ENCODE measurements at regions not wholly inside any gene's neighbourhood (a gene's known extent, or its start where the extent isn't known, plus 50 kb on each side); places are given as distances from the start of the nearest gene placed in this dataset.

DNA sequence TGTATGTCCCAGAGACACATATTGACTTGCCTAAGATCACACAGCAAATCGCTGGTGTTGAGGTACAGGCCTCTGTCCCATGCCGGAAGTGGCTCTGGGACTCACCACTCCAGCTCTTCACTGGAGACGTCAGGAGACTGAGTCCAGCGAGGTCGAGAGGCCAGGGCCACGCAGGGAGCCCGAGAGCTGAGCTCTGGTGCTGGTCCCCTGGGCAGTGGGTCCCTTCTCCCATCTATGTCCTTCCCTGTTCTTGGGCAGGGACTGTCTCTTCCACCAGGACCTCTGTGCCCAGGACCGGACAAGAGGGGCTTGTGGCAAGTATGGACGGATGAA, 62.4 kb upstream of the TWIST2 start:
- TF ChIP-seq, protein P1, sequence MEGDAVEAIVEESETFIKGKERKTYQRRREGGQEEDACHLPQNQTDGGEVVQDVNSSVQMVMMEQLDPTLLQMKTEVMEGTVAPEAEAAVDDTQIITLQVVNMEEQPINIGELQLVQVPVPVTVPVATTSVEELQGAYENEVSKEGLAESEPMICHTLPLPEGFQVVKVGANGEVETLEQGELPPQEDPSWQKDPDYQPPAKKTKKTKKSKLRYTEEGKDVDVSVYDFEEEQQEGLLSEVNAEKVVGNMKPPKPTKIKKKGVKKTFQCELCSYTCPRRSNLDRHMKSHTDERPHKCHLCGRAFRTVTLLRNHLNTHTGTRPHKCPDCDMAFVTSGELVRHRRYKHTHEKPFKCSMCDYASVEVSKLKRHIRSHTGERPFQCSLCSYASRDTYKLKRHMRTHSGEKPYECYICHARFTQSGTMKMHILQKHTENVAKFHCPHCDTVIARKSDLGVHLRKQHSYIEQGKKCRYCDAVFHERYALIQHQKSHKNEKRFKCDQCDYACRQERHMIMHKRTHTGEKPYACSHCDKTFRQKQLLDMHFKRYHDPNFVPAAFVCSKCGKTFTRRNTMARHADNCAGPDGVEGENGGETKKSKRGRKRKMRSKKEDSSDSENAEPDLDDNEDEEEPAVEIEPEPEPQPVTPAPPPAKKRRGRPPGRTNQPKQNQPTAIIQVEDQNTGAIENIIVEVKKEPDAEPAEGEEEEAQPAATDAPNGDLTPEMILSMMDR (IDR thresholded peaks at IDR 0.05): no peak
- no peak for TF ChIP-seq ZFX (IDR thresholded peaks at IDR 0.05; ENCODE audit: borderline replicate concordance)
